Smooth muscle cell of the brain vasculature (primary cell): ENCODE measurements at regions not wholly inside any gene's neighbourhood (a gene's known extent, or its start where the extent isn't known, plus 50 kb on each side); places are given as distances from the start of the nearest gene placed in this dataset.
"Not testable (repeated sequence)": the region's sequence is repeated elsewhere in the genome, so short reads cannot be mapped to it uniquely, and the experiment has no call there.

Source experiments
- DNase-seq: peaks from one replicate; pipeline ENCODE4 v3.0.0-alpha.2; 2012; ENCODE audit warnings: low read depth, low spot score

DNA sequence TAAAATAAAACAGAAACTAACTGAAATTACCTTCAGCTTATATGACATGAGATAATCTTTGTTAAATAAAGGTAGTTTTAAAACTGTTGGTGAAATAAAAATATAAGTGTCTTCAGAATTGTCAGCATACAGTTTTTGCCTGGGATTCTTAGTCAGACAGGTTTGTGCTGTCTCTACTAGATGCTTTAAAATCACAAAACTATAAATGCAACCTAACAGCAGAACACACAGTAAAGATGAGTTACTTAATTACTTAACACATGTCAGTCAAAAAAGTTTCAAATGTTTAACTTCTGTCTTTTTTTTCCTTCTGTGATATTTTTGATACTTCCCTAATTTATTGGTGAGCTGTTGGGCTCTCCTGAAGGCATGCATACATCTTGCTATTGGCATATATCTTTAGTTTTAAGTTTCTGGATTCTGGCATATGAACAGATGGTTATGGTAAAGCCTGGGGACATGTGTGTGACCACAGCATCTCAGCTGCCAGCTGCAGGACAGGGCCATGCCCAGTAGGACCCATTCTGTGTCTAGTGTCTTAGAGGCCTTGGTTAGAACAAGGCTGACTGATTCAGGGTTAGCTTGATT is 231.1 kb upstream of the NUDT12 start:
- DNase-seq, result no peak

DNA sequence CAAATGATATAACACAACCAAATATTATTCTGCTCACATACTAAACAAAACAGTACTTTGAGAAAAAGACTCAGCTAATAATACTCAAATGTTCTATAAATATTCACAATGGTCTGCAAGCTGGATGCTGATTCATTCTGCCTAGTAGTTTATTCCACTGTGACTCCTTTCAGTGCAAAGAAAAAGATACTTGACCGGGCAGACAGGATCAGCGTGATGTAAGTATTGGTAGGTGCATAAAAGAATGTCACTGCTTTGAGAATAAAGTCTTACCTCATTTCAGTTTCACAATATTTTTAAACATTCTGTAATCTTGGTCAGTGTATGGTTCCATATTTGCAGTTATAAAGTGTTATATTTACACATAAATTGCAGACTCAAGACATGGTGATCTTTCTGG is 223.0 kb upstream of the NUDT12 start:
- no peak for DNase-seq

- no peak for DNase-seq
These were observed 221.1 kb upstream of the NUDT12 start for GRCh38 chr5:103783669-103784068.

GRCh38 chr5:103780794-103781193 is 218.2 kb upstream of the NUDT12 start:
- DNase-seq, result no peak

- no peak for DNase-seq
These were observed 212.1 kb upstream of the NUDT12 start for GRCh38 chr5:103774721-103775120.

DNA sequence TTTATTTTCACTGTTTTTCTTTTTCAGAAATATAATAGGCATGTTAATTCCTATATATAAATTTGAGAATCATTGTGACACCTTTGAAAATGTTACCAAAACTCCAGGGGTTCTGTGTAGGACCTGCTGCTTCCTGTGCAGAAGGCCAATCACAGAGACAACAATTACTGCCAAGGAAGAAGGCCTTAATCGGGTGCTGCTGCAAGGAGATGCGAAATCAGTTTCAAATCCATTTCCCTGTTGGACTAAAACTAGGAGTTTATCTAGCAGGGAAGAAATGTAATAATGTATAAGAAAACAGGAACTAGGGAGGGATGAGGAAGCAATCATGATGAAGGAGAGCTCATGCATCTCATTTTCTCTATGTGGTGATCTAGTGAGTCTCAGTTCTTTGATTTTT is 209.7 kb upstream of the NUDT12 start:
- DNase-seq, result no peak

DNA sequence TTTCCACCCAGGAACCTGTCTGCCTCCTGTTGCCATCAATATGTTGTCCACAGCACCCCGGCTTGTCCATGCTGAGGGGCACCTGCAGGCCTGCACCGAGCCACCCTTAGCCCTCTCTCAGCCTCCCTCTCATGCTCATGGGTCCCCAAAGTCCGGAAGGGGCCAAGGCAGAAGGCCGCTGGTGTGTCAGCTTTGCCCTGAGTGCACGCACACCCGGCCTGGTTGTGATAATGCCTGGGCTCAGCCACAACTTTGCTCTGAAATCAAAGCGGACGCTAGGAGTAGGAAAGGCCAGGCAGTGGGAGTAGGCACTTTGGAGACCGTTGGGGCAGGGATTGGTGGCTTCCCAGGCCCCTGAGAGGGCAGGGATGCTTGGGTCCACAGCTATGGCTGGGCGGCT is 201.8 kb upstream of the NUDT12 start:
- no peak for DNase-seq

DNA sequence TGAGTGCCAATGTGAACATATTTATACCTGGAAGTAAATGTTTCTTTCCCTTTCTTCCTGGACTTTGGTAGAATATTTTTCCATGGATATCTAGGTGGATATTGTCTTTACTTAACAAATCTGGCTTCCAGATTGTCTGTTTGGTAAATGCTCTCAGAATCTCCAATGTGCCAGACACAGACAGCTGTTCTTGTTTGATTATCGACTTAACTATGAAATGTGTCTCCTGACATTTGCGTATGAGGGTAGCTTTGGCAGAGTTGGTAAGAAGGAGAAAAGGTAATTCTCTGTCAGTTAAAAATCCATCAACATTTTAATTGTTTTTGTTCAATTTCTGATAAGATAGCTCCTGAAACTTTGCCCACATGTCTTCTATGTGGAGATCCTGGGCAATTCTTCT is 196.4 kb upstream of the NUDT12 start:
- DNase-seq, result no peak

- no peak for DNase-seq
These were observed 193.4 kb upstream of the NUDT12 start for GRCh38 chr5:103755974-103756373.

DNA sequence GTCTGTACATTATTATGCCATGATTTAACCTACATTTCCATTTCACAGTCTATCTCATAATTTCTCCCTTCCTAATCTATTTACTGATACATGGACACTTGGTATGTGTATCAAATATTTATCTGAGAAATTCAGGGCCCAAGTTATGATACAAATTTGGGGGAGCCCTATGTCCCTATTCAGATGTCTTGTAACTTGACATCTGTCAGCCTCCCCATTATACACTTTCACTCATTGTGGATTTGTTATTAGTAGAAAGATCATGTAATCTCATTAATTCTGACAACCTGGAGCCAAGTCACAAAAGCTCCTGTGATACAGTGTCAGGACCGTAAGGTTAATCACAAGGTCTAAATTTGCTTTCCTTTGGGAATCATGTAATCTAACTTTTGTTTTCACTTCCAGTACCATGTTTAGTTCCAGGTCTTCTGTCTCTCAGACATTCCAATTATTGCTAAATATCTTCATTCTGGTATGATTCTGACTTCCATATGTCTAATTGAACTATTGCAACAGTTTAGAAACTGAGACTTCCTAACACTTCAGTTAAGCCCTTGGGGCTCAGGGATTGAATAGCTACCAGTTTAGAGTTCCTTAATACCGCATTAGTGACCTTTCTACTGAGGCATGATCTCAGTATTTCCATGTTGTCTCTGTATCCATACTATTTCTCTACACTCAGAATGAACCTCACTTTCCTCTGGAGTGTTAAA is 182.9 kb upstream of the NUDT12 start:
- DNase-seq, result no peak

DNA sequence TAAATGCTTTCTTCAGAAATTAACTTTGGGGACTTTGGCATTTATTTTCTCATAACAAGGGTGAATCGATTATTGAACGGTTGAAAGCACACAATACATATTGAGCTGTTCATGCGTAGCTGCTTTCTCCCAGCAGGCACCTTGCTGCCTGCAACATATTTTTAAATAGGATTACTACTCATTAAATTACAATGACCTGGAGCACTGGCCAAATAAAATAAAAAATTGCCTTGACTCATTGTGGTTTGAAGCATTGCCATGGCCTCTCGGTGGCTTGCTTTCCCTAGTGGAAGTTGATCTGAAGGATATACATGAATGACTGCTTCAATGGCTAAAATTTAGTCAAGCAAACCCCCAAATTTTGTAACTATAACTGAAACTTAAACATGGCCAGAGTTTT is 181.6 kb upstream of the NUDT12 start:
- DNase-seq, result peak; percentile 29

GRCh38 chr5:103743421-103743820 is 180.8 kb upstream of the NUDT12 start:
- DNase-seq, result no peak

DNA sequence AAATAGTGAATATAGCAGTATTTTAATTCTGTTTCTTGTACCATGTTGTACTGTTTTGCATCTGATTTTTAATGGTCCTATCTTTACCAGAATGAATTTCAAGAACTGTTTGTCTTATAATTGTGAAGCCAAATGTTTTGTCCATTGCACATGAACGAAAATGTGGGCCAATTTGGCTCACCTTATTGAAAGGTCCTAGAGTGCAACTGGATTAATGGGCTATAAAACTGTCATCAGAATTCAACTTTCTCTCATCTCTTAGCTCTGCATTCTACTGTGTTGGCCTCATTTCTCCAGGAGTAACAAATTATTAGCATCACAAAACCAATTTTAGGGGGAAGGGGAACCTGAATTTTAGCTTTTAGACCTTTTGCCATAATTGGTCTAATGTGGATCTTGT is 179.4 kb upstream of the NUDT12 start:
- DNase-seq, result no peak

DNA sequence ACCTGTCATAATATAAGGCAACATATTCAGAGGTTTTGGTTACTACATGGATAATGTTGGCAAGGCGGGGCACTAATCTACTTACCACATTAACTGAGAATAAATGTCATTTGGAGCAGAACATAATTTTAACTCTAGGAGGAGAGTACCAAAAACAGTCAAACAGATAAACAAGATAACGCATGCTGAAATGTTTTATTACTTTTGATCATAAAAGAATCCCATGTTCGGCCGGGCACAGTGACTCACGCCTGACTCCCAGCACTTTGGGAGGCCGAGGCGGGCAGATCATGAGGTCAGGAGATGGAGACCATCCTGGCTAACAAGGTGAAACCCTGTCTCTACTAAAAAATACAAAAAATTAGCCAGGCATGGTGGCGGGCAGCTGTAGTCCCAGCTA is 173.8 kb upstream of the NUDT12 start:
- DNase-seq, result not testable (repeated sequence)

DNA sequence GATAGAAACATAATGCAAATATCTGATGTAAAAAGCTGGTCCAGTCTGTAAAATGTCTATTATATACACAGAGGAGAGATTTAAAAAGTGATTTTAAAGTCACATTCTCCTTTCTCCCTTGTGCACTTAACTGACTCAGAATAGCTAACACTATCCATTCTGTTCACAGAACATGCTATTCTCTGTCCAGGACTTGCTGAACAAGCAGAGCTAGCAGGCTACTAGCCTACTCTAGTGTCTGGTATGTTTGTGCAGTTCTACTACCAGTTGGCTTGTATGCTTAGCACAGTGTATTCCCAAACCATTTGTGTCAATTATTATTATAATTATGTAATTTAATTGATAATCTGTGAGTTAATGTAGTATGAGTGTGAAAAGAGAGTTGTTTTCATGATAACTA is 161.7 kb upstream of the NUDT12 start:
- DNase-seq, result no peak

GRCh38 chr5:103721183-103721582 is 158.6 kb upstream of the NUDT12 start:
- no peak for DNase-seq

DNA sequence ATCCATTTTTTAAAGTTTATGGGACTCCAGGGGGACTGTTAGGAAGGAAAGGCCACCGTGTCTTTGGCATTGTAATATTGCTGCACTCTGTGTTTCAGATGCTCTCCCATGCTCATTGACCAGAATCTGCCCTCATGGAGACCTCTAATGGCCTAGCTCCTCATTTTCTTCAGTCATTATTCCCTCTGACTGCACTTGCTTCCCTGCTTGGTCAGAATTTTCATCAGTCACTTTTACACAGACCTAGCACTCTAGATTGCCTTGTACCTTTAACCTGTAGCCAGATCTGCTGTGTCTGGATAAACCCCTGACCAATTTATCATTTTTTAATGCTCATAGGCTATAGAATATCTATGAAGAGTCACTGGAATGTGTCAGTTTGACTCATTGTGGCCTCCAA is 155.5 kb upstream of the NUDT12 start:
- DNase-seq, result no peak

GRCh38 chr5:103708601-103709000 is 146.0 kb upstream of the NUDT12 start:
- no peak for DNase-seq

DNA sequence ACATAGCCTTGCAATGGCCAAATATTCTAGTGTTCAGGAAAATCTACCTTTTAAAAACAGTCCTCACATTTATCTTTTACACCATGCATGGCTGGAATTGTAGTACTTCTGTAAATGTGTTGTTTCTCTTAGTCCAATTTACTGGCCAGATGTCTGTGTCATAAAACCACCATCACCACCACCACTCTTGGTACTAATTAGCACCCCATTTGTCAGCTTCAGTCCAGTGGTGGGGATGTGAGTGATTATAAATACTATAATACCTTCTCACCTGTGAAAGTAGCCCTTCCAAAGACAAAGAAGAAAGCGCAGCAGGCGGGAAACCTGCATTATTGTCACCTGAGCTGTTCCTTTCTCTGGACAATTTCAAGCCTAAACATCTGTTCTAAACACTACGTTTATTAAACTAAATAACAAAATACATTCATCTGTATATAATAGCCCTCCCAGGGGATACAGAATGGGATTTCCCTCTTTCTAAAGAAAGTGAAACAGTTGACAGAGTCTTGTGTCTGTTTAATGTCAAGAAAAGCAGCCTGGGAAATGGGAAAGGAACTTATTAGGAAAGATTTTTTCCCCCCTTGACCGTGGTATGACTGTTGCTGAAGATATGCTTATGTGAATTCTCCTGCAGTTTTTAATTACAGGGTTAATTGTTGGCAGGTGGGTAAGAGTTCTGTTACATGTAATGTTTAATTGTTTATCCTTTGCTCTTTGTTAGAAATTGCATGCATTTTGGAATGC is 144.5 kb upstream of the NUDT12 start:
- DNase-seq, result no peak

GRCh38 chr5:103703617-103704016 is 141.0 kb upstream of the NUDT12 start:
- no peak for DNase-seq

DNA sequence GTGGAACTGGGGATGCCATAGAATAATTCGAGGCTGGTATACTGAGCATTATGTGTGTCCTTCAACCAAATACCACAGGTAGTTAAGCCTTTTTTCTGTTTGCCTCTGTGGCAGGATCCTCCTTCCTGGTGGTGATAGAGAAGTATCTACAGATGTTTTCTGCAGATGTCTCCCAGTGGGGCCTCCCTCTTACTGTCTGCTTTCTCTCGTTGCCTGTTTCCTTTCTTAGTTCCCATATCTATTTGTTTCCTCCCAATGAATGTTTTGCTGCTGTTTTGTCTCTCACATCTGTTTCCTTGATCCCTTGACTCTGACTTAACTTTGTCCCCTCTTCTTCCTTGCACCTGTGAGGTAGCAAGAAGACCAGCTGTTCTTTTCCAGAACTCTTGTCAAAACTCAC is 130.9 kb upstream of the NUDT12 start:
- DNase-seq, result no peak

GRCh38 chr5:103690676-103691075 is 128.1 kb upstream of the NUDT12 start:
- no peak for DNase-seq

GRCh38 chr5:103679873-103680272 is 117.3 kb upstream of the NUDT12 start:
- DNase-seq, result no peak
